Activated CD4-positive, alpha-beta memory T cell treated with anti-CD3 and anti-CD28 coated beads, Interleukin-2, amount 10 ng/mL, durations not matched to agents 7 days and 5 days (primary cell): ENCODE measurements at regions not wholly inside any gene's neighbourhood (a gene's known extent, or its start where the extent isn't known, plus 50 kb on each side); places are given as distances from the start of the nearest gene placed in this dataset.
A peak's percentile ranks its signal among the peaks of the same experiment; 100 is the strongest.

Experiments used
- CTCF ChIA-PET: fragments of 350-600 bp; sonication (Branson Sonifier 250); formaldehyde crosslinking; loops from one replicate; lab custom pipeline; 2021; ENCODE audit warnings: antibody characterized with exemption, inconsistent platforms; lab: Charles Lee
- POLR2A ChIA-PET: fragments of 350-600 bp; sonication (Branson Sonifier 250); formaldehyde crosslinking; loops from one replicate; lab custom pipeline; 2021; ENCODE audit warnings: antibody characterized with exemption; lab: Charles Lee
- DNase-seq: peaks from one replicate; pipeline ENCODE4 v3.0.0-alpha.2; 2020
- H3K27ac Mint-ChIP-seq: one replicate; pipeline ENCODE4 v1.8.0; 2021; ENCODE audit warnings: mild to moderate bottlenecking, mixed read lengths
- H3K27me3 Mint-ChIP-seq: one replicate; pipeline ENCODE4 v1.8.0; 2021; ENCODE audit warnings: mixed read lengths
- H3K36me3 Mint-ChIP-seq: one replicate; pipeline ENCODE4 v1.8.0; 2021; ENCODE audit warnings: low read depth, mixed read lengths
- H3K4me1 Mint-ChIP-seq: one replicate; pipeline ENCODE4 v1.8.0; 2021; ENCODE audit warnings: mixed read lengths
- H3K4me3 Mint-ChIP-seq: one replicate; pipeline ENCODE4 v1.8.0; 2021; ENCODE audit warnings: mild to moderate bottlenecking, mixed read lengths
- H3K9me3 Mint-ChIP-seq: one replicate; pipeline ENCODE4 v1.8.0; 2021; ENCODE audit warnings: mixed read lengths

DNA sequence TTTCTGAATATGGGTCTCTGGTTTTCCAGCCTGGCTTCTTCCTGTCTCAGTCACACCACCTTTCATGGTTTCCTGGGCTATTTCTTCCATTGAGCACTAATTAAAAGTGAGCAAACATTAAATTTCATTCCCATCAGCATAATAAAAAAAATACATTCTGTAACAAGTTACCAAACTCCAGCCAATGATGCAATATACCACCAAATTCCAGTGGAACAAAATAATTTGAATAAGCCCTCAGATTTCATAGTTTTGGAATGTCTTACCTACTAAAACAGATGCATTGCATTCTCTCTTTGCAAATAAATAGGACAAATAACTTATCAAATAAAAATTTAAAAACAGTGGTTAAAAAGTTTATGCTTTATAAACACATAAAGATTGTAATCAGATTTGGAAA is 97.8 kb upstream of the PRDM1 start:
- Mint-ChIP-seq H3K9me3 (no peaks in the 10 kb centered on the region), H3K27ac (no peak overlapping the region), H3K4me1 (peaks cover 81% of the 10 kb centered on the region), H3K27me3 (peaks cover 2% of the 10 kb centered on the region), H3K4me3 (no peak overlapping the region), H3K36me3 (peaks cover 19% of the 10 kb centered on the region)
- CTCF ChIA-PET = no interaction called here
- DNase-seq = no peak
- POLR2A ChIA-PET = no interaction called here

DNA sequence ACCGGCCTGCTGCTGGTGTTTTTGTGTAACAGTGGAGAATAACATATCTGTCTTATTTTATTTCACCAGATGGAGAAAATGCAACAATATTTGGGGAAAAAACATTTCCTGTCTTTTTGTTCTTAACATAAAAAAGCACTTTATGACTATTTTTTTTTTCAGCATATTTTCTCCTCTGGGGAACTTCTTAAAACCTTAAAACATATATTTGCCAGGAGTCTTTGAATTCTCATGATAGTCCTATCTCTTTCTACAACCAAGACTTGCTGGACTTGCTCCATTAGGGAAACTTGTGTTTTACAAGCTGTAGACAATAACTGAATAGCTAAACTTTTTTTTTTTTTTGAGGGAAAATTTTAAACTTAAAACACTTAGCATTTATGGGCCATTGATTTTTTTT is 98.6 kb upstream of the PRDM1 start:
- no peak overlapping the region for H3K4me3 Mint-ChIP-seq
- H3K4me1 Mint-ChIP-seq = peaks cover 81% of the 10 kb centered on the region
- H3K27me3 Mint-ChIP-seq = peaks cover 2% of the 10 kb centered on the region
- POLR2A ChIA-PET = no interaction called here
- DNase-seq = no peak
- peaks cover 20% of the 10 kb centered on the region for H3K36me3 Mint-ChIP-seq
- CTCF ChIA-PET = no interaction called here
- H3K27ac Mint-ChIP-seq = no peak overlapping the region
- no peaks in the 10 kb centered on the region for H3K9me3 Mint-ChIP-seq

- peaks cover 25% of the 10 kb centered on the region for H3K36me3 Mint-ChIP-seq
- H3K27me3 Mint-ChIP-seq = peaks cover 2% of the 10 kb centered on the region
- H3K9me3 Mint-ChIP-seq = no peaks in the 10 kb centered on the region
- POLR2A ChIA-PET = interaction anchor here (1.4 to 12.3 kb wide), 2 partner anchors 7 to 113 kb away, joined by 3 to 323 read pairs; no protein-coding TSS in a partner anchor
- CTCF ChIA-PET = no interaction called here
- peaks cover 84% of the 10 kb centered on the region for H3K4me1 Mint-ChIP-seq
- no peak overlapping the region for H3K27ac Mint-ChIP-seq
- DNase-seq = no peak
- no peak overlapping the region for H3K4me3 Mint-ChIP-seq
These were observed 99.1 kb upstream of the PRDM1 start for GRCh38 chr6:105986998-105987397.

DNA sequence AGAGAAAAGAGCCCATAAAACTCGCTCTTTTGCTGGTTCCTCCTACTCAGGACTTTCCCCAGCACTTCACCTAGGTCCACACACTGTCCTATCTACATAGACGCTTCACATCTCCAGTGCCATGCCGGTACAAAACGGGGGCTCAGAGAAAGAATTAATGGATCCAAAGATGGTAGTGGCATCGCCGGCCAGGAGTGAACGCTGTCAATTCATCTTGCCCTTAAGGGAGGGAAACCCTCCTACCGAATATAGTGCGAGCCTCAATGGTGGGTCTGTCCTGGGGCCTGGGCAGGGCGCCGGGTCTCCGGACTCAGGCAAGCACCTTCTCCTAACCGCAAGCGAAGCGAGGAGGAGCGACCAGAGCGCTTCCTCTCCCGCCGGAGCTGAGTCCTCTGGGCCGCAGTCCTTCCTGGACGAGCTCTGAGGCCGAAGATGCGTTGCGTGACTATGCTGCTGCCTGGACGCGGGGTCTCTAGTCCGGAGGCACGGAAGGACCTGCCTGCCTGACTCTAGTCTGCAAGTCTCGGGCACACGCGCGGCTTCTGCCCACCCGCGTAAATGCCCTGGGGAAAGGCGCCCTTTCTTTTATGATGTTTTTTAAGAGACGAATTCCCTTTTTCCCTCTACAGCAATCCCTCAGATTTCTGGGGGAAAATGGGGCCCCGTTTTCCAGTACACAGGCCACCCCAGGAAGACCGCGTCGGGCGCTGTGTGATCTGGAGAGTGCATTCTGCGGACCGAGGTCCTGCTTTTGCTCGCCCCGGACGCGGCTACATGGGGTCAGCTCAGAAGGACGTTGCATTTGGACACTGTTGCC is 100.1 kb upstream of the PRDM1 start:
- H3K4me1 Mint-ChIP-seq = peaks cover 82% of the 10 kb centered on the region
- H3K27me3 Mint-ChIP-seq = peaks cover 2% of the 10 kb centered on the region
- ChIA-PET CTCF (no interaction called here), POLR2A (interaction anchor here (1.4 to 12.3 kb wide), 3 partner anchors 8 to 117 kb away, joined by 3 to 323 read pairs (median 23); no protein-coding TSS in a partner anchor)
- H3K36me3 Mint-ChIP-seq = peaks cover 29% of the 10 kb centered on the region
- peak overlapping the region; percentile 60 for H3K4me3 Mint-ChIP-seq
- H3K9me3 Mint-ChIP-seq = no peaks in the 10 kb centered on the region
- H3K27ac Mint-ChIP-seq = peak overlapping the region; percentile 45
- DNase-seq = peak; percentile 26

DNA sequence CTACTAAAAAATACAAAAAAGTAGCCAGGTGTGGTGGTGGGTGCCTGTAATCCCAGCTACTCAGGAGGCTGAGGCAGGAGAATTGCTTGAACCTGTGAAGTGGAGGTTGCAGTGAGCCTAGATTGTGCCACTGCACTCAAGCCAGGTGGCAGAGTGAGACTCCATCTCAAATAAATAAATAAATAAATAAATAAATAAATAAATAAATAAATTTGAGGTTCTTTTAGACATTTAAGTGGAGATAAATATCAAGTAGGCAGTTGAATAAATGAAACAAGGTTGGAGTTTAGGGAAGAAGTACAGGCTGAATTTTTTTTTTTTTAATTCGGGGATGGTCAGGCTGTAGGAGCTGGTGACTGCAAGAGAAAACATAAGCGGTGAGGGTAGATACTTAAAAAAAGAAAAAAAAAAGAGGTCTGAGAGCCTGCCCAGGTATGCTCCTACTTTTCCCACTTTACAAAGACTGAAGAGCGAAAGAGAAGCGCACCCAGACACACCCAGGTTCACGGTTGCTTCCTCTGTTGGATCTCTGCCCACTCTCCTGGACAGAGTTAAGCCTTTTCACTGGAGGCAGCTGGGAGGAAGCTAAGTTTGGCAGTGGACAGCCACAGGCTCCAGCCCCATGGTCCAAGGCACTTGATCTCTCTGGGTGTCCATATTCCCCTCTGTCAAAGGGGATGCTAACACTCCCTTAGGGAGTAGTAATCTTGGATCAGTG is 100.9 kb upstream of the PRDM1 start:
- Mint-ChIP-seq H3K4me3 (peak overlapping the region; percentile 60), H3K27me3 (no peaks in the 10 kb centered on the region), H3K36me3 (peaks cover 30% of the 10 kb centered on the region), H3K4me1 (peaks cover 83% of the 10 kb centered on the region), H3K9me3 (no peaks in the 10 kb centered on the region), H3K27ac (peak overlapping the region; percentile 47)
- CTCF ChIA-PET = no interaction called here
- no peak for DNase-seq
- POLR2A ChIA-PET = interaction anchor here (0.9 to 12.3 kb wide), 8 partner anchors 9 to 653 kb away, joined by 3 to 323 read pairs (median 8); no protein-coding TSS in a partner anchor

GRCh38 chr6:105983763-105984162 is 102.4 kb upstream of the PRDM1 start:
- Mint-ChIP-seq H3K4me3 (peak overlapping the region; percentile 87), H3K27ac (peak overlapping the region; percentile 93), H3K9me3 (no peaks in the 10 kb centered on the region), H3K36me3 (peaks cover 38% of the 10 kb centered on the region), H3K27me3 (no peaks in the 10 kb centered on the region), H3K4me1 (peaks cover 86% of the 10 kb centered on the region)
- DNase-seq = no peak
- POLR2A ChIA-PET = interaction anchor here (0.8 to 12.3 kb wide), 18 partner anchors 10 to 536 kb away, joined by 3 to 323 read pairs (median 7); partner anchors contain the start of gene PRDM1
- CTCF ChIA-PET = interaction anchor here (0.6 to 3.6 kb wide), 5 partner anchors 9 to 249 kb away, joined by 3 to 80 read pairs (median 3); partner anchors contain the start of gene PRDM1

DNA sequence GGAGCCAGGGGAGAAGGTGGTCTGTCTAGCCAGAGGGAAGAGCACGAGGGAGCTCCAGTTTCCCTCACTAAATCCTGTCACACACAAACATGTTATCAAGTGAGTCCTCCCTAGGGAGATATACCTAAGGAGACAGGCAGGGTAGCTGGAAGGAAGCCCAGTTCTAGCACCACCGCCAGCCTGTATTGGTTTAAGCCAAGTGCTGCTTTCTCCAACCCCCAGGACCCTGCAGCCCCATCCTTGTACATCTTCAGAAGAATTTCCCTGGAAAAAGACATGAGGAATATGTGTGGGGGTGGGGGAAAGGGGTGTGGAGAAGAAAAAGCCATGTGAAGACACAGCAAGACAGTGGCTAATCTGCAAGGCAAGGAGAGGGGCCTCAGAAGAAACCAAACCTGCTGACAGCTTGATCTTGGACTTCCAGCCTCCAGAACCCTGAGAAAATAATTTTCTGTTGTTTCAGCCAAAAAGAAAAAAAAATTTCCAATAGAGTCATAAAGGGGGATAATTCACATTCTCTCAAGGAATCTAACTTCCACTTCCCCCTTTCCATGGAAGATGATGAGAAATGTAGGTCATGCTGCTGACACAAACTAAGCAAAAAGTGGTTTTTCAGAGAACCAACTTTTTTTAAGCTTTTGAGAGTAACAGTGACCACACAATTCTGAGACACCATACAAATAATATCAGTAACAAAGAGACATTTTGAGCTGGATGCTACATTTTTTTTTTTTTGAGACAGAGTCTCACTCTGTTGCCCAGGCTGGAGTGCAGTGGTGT is 103.2 kb upstream of the PRDM1 start:
- H3K27ac Mint-ChIP-seq = peak overlapping the region; percentile 93
- CTCF ChIA-PET = interaction anchor here (0.7 to 3.6 kb wide), 7 partner anchors 10 to 248 kb away, joined by 3 to 80 read pairs (median 4); partner anchors contain the start of gene PRDM1

GRCh38 chr6:105981888-105982358 is 104.2 kb upstream of the PRDM1 start:
- ChIA-PET POLR2A (interaction anchor here (0.6 to 12.3 kb wide), 24 partner anchors 9 to 529 kb away, joined by 3 to 323 read pairs (median 6); partner anchors contain the start of gene PRDM1), CTCF (interaction anchor here (0.6 to 3.6 kb wide), 7 partner anchors 11 to 241 kb away, joined by 3 to 80 read pairs (median 4); no protein-coding TSS in a partner anchor)
- H3K9me3 Mint-ChIP-seq = peaks cover 6% of the 10 kb centered on the region
- H3K4me1 Mint-ChIP-seq = peaks cover 81% of the 10 kb centered on the region
- H3K27ac Mint-ChIP-seq = peak overlapping the region; percentile 93
- peaks cover 49% of the 10 kb centered on the region for H3K36me3 Mint-ChIP-seq
- peak overlapping the region; percentile 87 for H3K4me3 Mint-ChIP-seq
- H3K27me3 Mint-ChIP-seq = no peaks in the 10 kb centered on the region
- DNase-seq = no peak

More for the DNA sequence above, 103.2 kb upstream of the PRDM1 start:
- peak overlapping the region; percentile 87 for H3K4me3 Mint-ChIP-seq
- peaks cover 4% of the 10 kb centered on the region for H3K9me3 Mint-ChIP-seq
- DNase-seq = peak; percentile 24
- H3K4me1 Mint-ChIP-seq = peaks cover 88% of the 10 kb centered on the region
- POLR2A ChIA-PET = interaction anchor here (0.6 to 12.3 kb wide), 27 partner anchors 11 to 537 kb away, joined by 3 to 323 read pairs (median 5); partner anchors contain the start of gene PRDM1
- H3K36me3 Mint-ChIP-seq = peaks cover 46% of the 10 kb centered on the region
- no peaks in the 10 kb centered on the region for H3K27me3 Mint-ChIP-seq

DNA sequence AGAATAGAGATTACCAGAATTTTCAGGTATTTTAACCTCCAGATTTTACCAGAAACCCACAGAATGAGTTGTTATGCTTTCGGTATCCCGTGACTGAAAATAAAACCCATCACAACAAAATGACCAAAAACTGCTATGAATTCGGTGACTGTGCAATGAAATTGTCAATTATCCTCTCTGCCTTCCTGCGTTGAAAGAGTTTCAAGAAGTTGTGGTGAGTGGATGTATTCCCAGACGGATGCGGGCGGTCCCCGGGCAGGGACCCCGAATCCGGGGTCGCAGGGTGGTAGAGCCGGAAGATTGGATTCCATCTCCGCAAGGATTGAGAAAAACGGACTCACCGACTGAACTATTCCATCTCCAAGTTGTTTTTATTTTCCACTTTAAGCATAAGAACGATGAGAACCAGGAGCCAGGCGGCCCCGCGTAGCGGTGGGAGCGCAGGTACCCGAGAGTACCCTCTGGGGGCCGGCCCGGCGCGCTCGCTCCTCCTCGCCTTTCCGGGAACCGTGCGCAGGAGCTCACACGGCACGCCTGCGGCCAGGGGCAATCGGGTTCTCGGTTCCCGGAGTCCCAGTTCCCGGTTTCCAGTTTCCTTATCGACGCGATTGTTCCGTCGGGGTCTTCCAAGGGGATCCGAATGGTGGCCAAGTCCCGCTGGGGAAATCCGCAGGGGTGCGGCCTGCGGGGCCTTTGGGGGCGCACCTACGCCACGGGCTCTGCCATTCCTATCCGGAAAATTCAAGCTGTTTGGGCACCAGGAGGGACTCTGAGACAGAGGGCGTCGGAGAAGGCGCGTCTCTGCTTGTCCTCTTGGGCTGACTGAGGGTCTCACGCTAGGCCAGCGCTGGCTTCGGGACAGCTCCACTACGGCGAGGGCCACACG is 104.9 kb upstream of the PRDM1 start:
- CTCF ChIA-PET = interaction anchor here (0.6 to 3.6 kb wide), 7 partner anchors 12 to 242 kb away, joined by 3 to 80 read pairs (median 4); no protein-coding TSS in a partner anchor

DNA sequence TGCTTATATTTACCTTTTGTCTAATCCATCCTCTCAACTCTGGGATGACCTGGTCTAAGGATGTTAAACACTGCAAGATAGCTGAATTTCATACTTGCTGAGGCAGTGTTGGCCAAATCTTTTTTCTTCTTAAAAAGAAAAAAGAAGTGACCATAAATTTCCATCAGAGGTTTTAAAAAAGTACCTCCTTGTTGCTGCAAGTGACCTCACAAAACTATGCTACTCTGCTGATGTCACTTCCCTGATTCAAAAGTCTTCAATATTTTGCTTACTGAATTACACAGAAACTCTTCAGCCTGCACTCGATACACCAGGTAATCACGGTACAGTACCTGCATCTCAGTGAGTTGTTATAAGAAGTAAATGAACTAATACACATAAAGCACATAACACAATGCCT is 107.2 kb upstream of the PRDM1 start:
- CTCF ChIA-PET = interaction anchor here (0.8 to 1.1 kb wide), 2 partner anchors 59 to 108 kb away, joined by 3 read pairs; no protein-coding TSS in a partner anchor
- POLR2A ChIA-PET = interaction anchor here (1.1 to 12.3 kb wide), 2 partner anchors 9 to 15 kb away, joined by 4 to 323 read pairs; no protein-coding TSS in a partner anchor
- no peak overlapping the region for H3K4me3 Mint-ChIP-seq
- H3K9me3 Mint-ChIP-seq = peaks cover 13% of the 10 kb centered on the region
- H3K27ac Mint-ChIP-seq = peak overlapping the region; percentile 77
- peaks cover 48% of the 10 kb centered on the region for H3K36me3 Mint-ChIP-seq
- H3K27me3 Mint-ChIP-seq = no peaks in the 10 kb centered on the region
- no peak for DNase-seq
- H3K4me1 Mint-ChIP-seq = peaks cover 61% of the 10 kb centered on the region

More for the DNA sequence above, 104.9 kb upstream of the PRDM1 start:
- H3K27me3 Mint-ChIP-seq = no peaks in the 10 kb centered on the region
- peaks cover 6% of the 10 kb centered on the region for H3K9me3 Mint-ChIP-seq
- peaks cover 48% of the 10 kb centered on the region for H3K36me3 Mint-ChIP-seq
- peak overlapping the region; percentile 93 for H3K27ac Mint-ChIP-seq
- H3K4me3 Mint-ChIP-seq = peak overlapping the region; percentile 87
- peak; percentile 70 for DNase-seq
- POLR2A ChIA-PET = interaction anchor here (0.6 to 12.3 kb wide), 22 partner anchors 9 to 528 kb away, joined by 3 to 323 read pairs (median 6); partner anchors contain the start of gene PRDM1
- peaks cover 78% of the 10 kb centered on the region for H3K4me1 Mint-ChIP-seq
